ENCODE measurements at regions not wholly inside any gene's neighbourhood (a gene's known extent, or its start where the extent isn't known, plus 50 kb on each side); places are given as distances from the start of the nearest gene placed in this dataset.
A peak's percentile ranks its signal among the peaks of the same experiment; 100 is the strongest.

- peak overlapping the region; percentile 49 for H2AFZ ChIP-seq (ENCODE audit: low read length)
- H3K36me3 ChIP-seq (ENCODE audit: insufficient read depth, low read length): peaks cover 19% of the 10 kb centered on the region
- peaks cover 32% of the 10 kb centered on the region for H3K79me2 ChIP-seq (ENCODE audit: low read length)
- H3K4me2 ChIP-seq (ENCODE audit: low read depth, low read length, poor library complexity, severe bottlenecking): peak overlapping the region; percentile 73
- H4K20me1 ChIP-seq (ENCODE audit: insufficient read depth, low read depth, low read length): no peaks in the 10 kb centered on the region
- peak overlapping the region; percentile 72; the same call in 1 of the 2 replicates for H3K4me3 ChIP-seq (ENCODE audit: low read length)
- DNase-seq: peak; percentile 85
- no peaks in the 10 kb centered on the region for H3K9me2 ChIP-seq (replicated peaks; ENCODE audit: insufficient read depth, low read length)
- H3K4me1 ChIP-seq (ENCODE audit: low read length): peaks cover 48% of the 10 kb centered on the region
- H3K9ac ChIP-seq (ENCODE audit: low read length): no peak overlapping the region
- H3K27ac ChIP-seq (ENCODE audit: low read length): peak overlapping the region; percentile 82
- H3K9me3 ChIP-seq (ENCODE audit: low read length): no peaks in the 10 kb centered on the region
- no peaks in the 10 kb centered on the region for H3K27me3 ChIP-seq (ENCODE audit: low read length)
Observed at GRCh38 chr14:83384253-83384652, 1850.6 kb upstream of the SEL1L start.

GRCh38 chr14:83395321-83395720 lies 1861.7 kb upstream of the SEL1L start:
- DNase-seq: no peak
- Histone ChIP-seq H3K27ac (ENCODE audit: low read length) (no peak overlapping the region), H3K9me3 (ENCODE audit: low read length) (no peaks in the 10 kb centered on the region), H3K36me3 (ENCODE audit: insufficient read depth, low read length) (peaks cover 24% of the 10 kb centered on the region), H3K4me2 (ENCODE audit: low read depth, low read length, poor library complexity, severe bottlenecking) (no peak overlapping the region), H3K4me3 (ENCODE audit: low read length) (no peak overlapping the region), H2AFZ (ENCODE audit: low read length) (no peak overlapping the region), H3K27me3 (ENCODE audit: low read length) (no peaks in the 10 kb centered on the region), H3K9me2 (replicated peaks; ENCODE audit: insufficient read depth, low read length) (no peaks in the 10 kb centered on the region), H4K20me1 (ENCODE audit: insufficient read depth, low read depth, low read length) (no peaks in the 10 kb centered on the region), H3K4me1 (ENCODE audit: low read length) (no peaks in the 10 kb centered on the region; the same call in 1 of the 2 replicates), H3K79me2 (ENCODE audit: low read length) (peaks cover 24% of the 10 kb centered on the region), H3K9ac (ENCODE audit: low read length) (no peak overlapping the region)

GRCh38 chr14:83416476-83416875 lies 1882.8 kb upstream of the SEL1L start:
- no peaks in the 10 kb centered on the region for H3K36me3 ChIP-seq (ENCODE audit: insufficient read depth, low read length)
- no peaks in the 10 kb centered on the region for H3K9me2 ChIP-seq (replicated peaks; ENCODE audit: insufficient read depth, low read length)
- no peaks in the 10 kb centered on the region for H3K4me1 ChIP-seq (ENCODE audit: low read length)
- no peaks in the 10 kb centered on the region for H3K9me3 ChIP-seq (ENCODE audit: low read length)
- H3K4me3 ChIP-seq (ENCODE audit: low read length): no peak overlapping the region
- no peak overlapping the region for H3K4me2 ChIP-seq (ENCODE audit: low read depth, low read length, poor library complexity, severe bottlenecking)
- no peak overlapping the region for H2AFZ ChIP-seq (ENCODE audit: low read length)
- DNase-seq: no peak
- H3K79me2 ChIP-seq (ENCODE audit: low read length): no peaks in the 10 kb centered on the region
- no peaks in the 10 kb centered on the region for H4K20me1 ChIP-seq (ENCODE audit: insufficient read depth, low read depth, low read length)
- H3K27ac ChIP-seq (ENCODE audit: low read length): no peak overlapping the region
- H3K27me3 ChIP-seq (ENCODE audit: low read length): no peaks in the 10 kb centered on the region
- H3K9ac ChIP-seq (ENCODE audit: low read length): no peak overlapping the region

GRCh38 chr14:83419420-83419819 lies 1885.8 kb upstream of the SEL1L start:
- H4K20me1 ChIP-seq (ENCODE audit: insufficient read depth, low read depth, low read length): no peaks in the 10 kb centered on the region
- no peaks in the 10 kb centered on the region for H3K27me3 ChIP-seq (ENCODE audit: low read length)
- no peak for DNase-seq
- no peaks in the 10 kb centered on the region for H3K9me2 ChIP-seq (replicated peaks; ENCODE audit: insufficient read depth, low read length)
- no peaks in the 10 kb centered on the region for H3K4me1 ChIP-seq (ENCODE audit: low read length)
- no peak overlapping the region for H2AFZ ChIP-seq (ENCODE audit: low read length)
- H3K4me2 ChIP-seq (ENCODE audit: low read depth, low read length, poor library complexity, severe bottlenecking): no peak overlapping the region
- H3K4me3 ChIP-seq (ENCODE audit: low read length): no peak overlapping the region
- no peaks in the 10 kb centered on the region for H3K79me2 ChIP-seq (ENCODE audit: low read length)
- no peak overlapping the region for H3K9ac ChIP-seq (ENCODE audit: low read length)
- H3K27ac ChIP-seq (ENCODE audit: low read length): no peak overlapping the region
- H3K9me3 ChIP-seq (ENCODE audit: low read length): no peaks in the 10 kb centered on the region
- H3K36me3 ChIP-seq (ENCODE audit: insufficient read depth, low read length): no peaks in the 10 kb centered on the region

GRCh38 chr14:83421711-83422110 lies 1888.1 kb upstream of the SEL1L start:
- Histone ChIP-seq H3K9me3 (ENCODE audit: low read length) (no peaks in the 10 kb centered on the region), H3K9me2 (replicated peaks; ENCODE audit: insufficient read depth, low read length) (no peaks in the 10 kb centered on the region), H3K9ac (ENCODE audit: low read length) (no peak overlapping the region), H3K4me1 (ENCODE audit: low read length) (no peaks in the 10 kb centered on the region), H3K4me2 (ENCODE audit: low read depth, low read length, poor library complexity, severe bottlenecking) (no peak overlapping the region), H3K79me2 (ENCODE audit: low read length) (no peaks in the 10 kb centered on the region), H3K27ac (ENCODE audit: low read length) (no peak overlapping the region), H2AFZ (ENCODE audit: low read length) (no peak overlapping the region), H4K20me1 (ENCODE audit: insufficient read depth, low read depth, low read length) (no peaks in the 10 kb centered on the region), H3K27me3 (ENCODE audit: low read length) (no peaks in the 10 kb centered on the region), H3K4me3 (ENCODE audit: low read length) (no peak overlapping the region), H3K36me3 (ENCODE audit: insufficient read depth, low read length) (no peaks in the 10 kb centered on the region)
- no peak for DNase-seq

GRCh38 chr14:83425138-83425537 lies 1891.5 kb upstream of the SEL1L start:
- H3K27ac ChIP-seq (ENCODE audit: low read length): no peak overlapping the region
- no peaks in the 10 kb centered on the region for H3K9me2 ChIP-seq (replicated peaks; ENCODE audit: insufficient read depth, low read length)
- no peak overlapping the region for H3K9ac ChIP-seq (ENCODE audit: low read length)
- H3K79me2 ChIP-seq (ENCODE audit: low read length): no peaks in the 10 kb centered on the region
- no peaks in the 10 kb centered on the region for H3K9me3 ChIP-seq (ENCODE audit: low read length)
- no peak overlapping the region for H3K4me2 ChIP-seq (ENCODE audit: low read depth, low read length, poor library complexity, severe bottlenecking)
- H2AFZ ChIP-seq (ENCODE audit: low read length): no peak overlapping the region
- no peaks in the 10 kb centered on the region for H3K27me3 ChIP-seq (ENCODE audit: low read length)
- H3K4me1 ChIP-seq (ENCODE audit: low read length): no peaks in the 10 kb centered on the region
- no peaks in the 10 kb centered on the region for H3K36me3 ChIP-seq (ENCODE audit: insufficient read depth, low read length)
- no peak for DNase-seq
- no peak overlapping the region for H3K4me3 ChIP-seq (ENCODE audit: low read length)
- H4K20me1 ChIP-seq (ENCODE audit: insufficient read depth, low read depth, low read length): no peaks in the 10 kb centered on the region

GRCh38 chr14:83425706-83426105 lies 1892.1 kb upstream of the SEL1L start:
- Histone ChIP-seq H3K27me3 (ENCODE audit: low read length) (no peaks in the 10 kb centered on the region), H3K9me3 (ENCODE audit: low read length) (no peaks in the 10 kb centered on the region), H3K4me2 (ENCODE audit: low read depth, low read length, poor library complexity, severe bottlenecking) (no peak overlapping the region), H4K20me1 (ENCODE audit: insufficient read depth, low read depth, low read length) (no peaks in the 10 kb centered on the region), H3K9me2 (replicated peaks; ENCODE audit: insufficient read depth, low read length) (no peaks in the 10 kb centered on the region), H3K79me2 (ENCODE audit: low read length) (no peaks in the 10 kb centered on the region), H2AFZ (ENCODE audit: low read length) (no peak overlapping the region), H3K36me3 (ENCODE audit: insufficient read depth, low read length) (no peaks in the 10 kb centered on the region), H3K27ac (ENCODE audit: low read length) (no peak overlapping the region), H3K9ac (ENCODE audit: low read length) (no peak overlapping the region), H3K4me3 (ENCODE audit: low read length) (no peak overlapping the region), H3K4me1 (ENCODE audit: low read length) (no peaks in the 10 kb centered on the region)
- DNase-seq: no peak

GRCh38 chr14:83433618-83434017 lies 1900.0 kb upstream of the SEL1L start:
- H3K27me3 ChIP-seq (ENCODE audit: low read length): no peaks in the 10 kb centered on the region
- no peak overlapping the region for H3K9ac ChIP-seq (ENCODE audit: low read length)
- H2AFZ ChIP-seq (ENCODE audit: low read length): no peak overlapping the region
- H3K79me2 ChIP-seq (ENCODE audit: low read length): no peaks in the 10 kb centered on the region
- no peak overlapping the region for H3K4me2 ChIP-seq (ENCODE audit: low read depth, low read length, poor library complexity, severe bottlenecking)
- H3K4me1 ChIP-seq (ENCODE audit: low read length): no peaks in the 10 kb centered on the region
- DNase-seq: no peak
- H3K9me3 ChIP-seq (ENCODE audit: low read length): no peaks in the 10 kb centered on the region
- no peaks in the 10 kb centered on the region for H3K9me2 ChIP-seq (replicated peaks; ENCODE audit: insufficient read depth, low read length)
- H3K36me3 ChIP-seq (ENCODE audit: insufficient read depth, low read length): no peaks in the 10 kb centered on the region
- no peaks in the 10 kb centered on the region for H4K20me1 ChIP-seq (ENCODE audit: insufficient read depth, low read depth, low read length)
- no peak overlapping the region for H3K27ac ChIP-seq (ENCODE audit: low read length)
- H3K4me3 ChIP-seq (ENCODE audit: low read length): no peak overlapping the region

GRCh38 chr14:83441801-83442200 lies 1908.1 kb upstream of the SEL1L start:
- Histone ChIP-seq H3K9me2 (replicated peaks; ENCODE audit: insufficient read depth, low read length) (no peaks in the 10 kb centered on the region), H2AFZ (ENCODE audit: low read length) (no peak overlapping the region), H3K27ac (ENCODE audit: low read length) (no peak overlapping the region), H3K36me3 (ENCODE audit: insufficient read depth, low read length) (no peaks in the 10 kb centered on the region), H3K4me3 (ENCODE audit: low read length) (no peak overlapping the region), H3K27me3 (ENCODE audit: low read length) (no peaks in the 10 kb centered on the region), H3K4me2 (ENCODE audit: low read depth, low read length, poor library complexity, severe bottlenecking) (no peak overlapping the region), H3K9me3 (ENCODE audit: low read length) (no peaks in the 10 kb centered on the region), H3K4me1 (ENCODE audit: low read length) (no peaks in the 10 kb centered on the region), H4K20me1 (ENCODE audit: insufficient read depth, low read depth, low read length) (no peaks in the 10 kb centered on the region), H3K79me2 (ENCODE audit: low read length) (no peaks in the 10 kb centered on the region), H3K9ac (ENCODE audit: low read length) (no peak overlapping the region)
- DNase-seq: no peak
